HG03060 (cell line): ENCODE measurements at regions not wholly inside any gene's neighbourhood (a gene's known extent, or its start where the extent isn't known, plus 50 kb on each side); places are given as distances from the start of the nearest gene placed in this dataset.

Source experiments
- ATAC-seq: cut with Tn5 transposase; IDR thresholded peaks from one replicate; pipeline ENCODE4 v1.9.1; 2021; ENCODE audit warnings: low read depth, moderate number of reproducible peaks; ENCODE audit not compliant: unreplicated experiment

- ATAC-seq: no peak
Measured at GRCh38 chr20:20939006-20939405, 167.2 kb downstream of the LINC00237 start.

DNA sequence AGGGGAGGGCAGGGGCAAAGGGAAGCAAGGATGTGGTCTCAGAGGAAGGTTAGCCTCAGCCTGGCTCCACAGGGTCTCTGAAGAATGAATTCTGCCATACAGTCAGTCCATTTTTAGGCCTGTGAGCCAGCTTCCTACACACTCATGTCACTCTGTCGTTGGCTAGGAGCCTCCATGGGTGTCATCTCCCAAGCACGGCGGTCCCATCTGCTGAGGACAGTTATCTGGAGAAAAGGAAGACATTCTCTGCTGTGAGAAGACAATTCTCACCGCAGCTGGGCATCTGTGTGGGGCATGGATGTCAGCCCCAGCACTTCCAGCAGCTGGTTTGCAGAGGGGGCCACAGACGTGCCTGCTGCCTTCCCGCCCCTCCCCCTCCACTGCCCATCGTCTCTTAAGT is 167.6 kb downstream of the LINC00237 start:
- ATAC-seq: no peak

- ATAC-seq: no peak
Measured at GRCh38 chr20:20938131-20938530, 168.0 kb downstream of the LINC00237 start.

DNA sequence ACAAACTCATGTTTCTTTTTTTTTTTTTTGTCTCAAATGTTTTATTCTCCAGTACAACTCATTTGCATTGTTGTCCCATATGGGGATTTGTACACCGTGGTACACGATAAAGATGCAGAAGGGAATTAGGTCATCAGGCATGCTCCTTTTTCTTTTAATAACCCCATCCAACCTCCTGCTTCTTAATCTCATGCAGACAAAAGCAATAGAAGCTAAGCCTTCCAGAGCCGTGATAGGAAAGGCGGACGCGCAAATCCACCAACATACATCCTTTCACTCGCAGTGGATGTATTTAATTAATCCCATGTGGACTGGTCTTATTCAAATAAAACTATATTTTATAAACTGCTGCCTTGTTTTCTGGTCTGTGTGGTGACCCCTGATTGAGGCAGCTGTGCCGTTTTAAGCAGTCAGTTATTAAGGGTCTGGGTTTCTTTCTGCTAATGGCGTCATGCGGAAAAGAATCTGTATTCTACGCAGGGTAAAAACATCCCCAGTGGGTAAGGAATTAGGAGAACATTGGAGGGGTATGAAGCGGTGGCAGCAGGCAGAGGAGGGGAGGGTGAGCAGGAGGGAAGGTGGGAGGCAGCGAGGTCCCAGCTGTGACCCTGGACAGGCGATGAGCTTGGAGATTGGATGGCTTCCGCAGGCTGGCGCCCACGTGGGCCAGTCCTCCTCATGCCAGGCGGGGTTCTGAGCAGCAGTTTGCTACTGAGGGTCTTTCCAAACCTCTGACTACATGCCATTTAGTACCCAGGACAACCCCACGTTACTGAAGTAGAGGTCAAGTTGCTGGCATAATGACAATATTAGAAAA is 172.8 kb downstream of the LINC00237 start:
- ATAC-seq: no peak

DNA sequence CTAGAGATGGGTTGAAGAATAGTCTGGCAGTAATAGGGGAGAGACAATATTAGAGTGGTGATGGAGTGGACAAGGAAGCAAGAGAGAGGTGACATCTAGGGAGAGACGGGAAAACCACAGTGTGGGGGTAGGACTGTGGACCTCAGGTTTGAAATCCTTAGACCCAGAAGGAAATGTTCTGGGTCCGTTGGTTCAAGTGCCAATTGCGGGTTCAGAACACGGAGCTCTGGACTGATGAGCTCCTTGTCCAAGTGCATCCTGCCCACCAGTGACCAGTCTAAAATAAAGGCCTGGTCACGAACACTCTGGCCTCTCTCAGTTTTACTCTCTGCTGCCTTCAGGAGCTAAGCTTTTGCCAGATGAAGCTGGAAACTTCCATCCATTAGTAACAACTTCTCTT is 174.0 kb downstream of the LINC00237 start:
- no peak for ATAC-seq

DNA sequence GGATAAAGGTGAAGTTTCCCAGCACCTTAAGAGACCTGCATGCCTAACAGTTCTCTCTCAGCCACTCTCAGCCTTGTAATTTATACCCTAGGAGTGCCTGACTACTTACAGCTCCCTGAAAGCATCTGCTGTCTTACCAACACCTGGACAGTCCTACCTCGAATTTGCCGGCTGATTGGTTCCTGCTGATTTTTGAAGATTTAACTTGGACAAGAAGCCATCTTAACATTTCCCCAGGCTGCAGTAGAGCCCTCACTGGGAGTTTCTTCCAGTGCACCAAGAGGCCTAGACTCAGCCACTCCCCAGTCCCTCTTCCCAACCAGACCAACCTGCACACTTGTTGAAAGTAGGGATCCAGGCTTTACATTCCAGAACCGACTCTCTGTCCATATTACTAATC is 174.5 kb downstream of the LINC00237 start:
- ATAC-seq: no peak

- no peak for ATAC-seq
Measured at GRCh38 chr20:20931024-20931423, 175.1 kb downstream of the LINC00237 start.

DNA sequence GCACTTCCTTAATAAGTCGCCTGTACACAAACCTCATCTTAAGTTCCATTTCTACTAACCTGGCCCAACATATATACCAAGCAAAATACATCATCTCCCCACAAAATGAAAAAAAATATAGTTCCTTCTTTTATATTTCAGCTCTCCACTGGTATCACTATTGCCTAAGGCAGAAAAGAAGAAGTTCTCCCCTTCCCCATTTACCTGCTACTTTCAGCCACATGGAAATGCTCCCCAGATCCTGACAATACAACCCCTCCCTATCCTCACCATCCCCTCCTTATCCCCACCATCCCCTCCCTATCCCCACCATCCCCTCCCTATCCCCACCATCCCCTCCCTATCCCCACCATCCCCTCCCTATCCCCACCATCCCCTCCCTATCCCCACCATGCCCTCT is 175.7 kb downstream of the LINC00237 start:
- ATAC-seq: no peak

GRCh38 chr20:20929341-20929740 is 176.8 kb downstream of the LINC00237 start:
- ATAC-seq: no peak

GRCh38 chr20:20926222-20926905 is 179.8 kb downstream of the LINC00237 start:
- no peak for ATAC-seq

DNA sequence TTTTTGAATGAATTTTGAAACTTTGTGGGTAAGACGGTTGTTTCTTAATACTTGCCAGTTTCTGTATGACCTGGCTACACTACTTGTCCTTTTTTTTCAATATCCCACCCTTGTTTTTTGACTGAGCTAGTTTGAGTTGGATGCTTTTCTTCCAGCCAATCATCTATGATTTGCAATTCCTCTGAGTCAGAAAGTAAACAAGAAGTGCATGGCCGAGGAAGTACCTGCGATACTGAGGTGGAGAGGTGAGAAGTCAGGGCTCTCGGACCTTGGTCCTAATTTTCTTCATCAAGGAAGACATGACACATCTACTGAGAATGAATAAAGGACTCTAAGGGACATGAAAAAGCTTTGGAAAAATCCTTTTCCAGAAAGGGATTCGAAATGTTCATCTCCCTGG is 185.7 kb downstream of the LINC00237 start:
- ATAC-seq: no peak

DNA sequence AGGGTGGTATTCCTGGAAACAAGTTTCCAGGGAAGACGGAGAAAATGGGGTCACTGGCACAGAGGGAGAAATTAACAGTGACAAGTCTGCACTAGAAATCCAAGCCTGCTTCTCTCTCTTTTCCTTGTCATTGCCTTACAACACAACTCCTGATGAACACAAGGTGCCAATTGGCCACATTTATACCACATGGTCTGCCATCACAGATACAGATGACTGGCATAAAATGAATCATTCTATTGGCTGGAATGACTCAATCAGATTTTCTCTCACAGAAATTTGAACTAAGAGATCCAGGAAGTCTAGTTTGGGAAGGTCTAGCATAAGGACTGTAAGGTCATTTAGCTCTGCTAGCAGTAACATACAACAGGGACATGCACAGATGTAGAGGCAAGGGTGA is 190.3 kb downstream of the LINC00237 start:
- ATAC-seq: no peak

DNA sequence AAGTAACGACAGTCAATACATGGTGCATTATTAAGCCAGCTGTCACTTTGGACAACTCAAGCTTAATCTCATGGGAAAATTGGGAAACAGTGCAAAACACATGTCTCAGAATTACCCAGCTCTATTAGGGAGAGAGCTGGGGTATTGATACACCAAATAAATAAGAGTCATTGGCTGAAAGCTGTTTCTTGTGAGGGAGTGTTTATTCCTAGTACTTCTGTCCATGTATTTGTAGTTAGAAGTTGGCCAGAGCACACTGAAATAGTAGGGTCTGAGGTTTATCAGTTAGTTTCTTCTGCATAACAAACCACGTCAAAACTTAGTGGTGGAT is 192.0 kb upstream of the RALGAPA2 start:
- ATAC-seq: no peak

GRCh38 chr20:20903773-20904500 is 191.5 kb upstream of the RALGAPA2 start:
- ATAC-seq: no peak

DNA sequence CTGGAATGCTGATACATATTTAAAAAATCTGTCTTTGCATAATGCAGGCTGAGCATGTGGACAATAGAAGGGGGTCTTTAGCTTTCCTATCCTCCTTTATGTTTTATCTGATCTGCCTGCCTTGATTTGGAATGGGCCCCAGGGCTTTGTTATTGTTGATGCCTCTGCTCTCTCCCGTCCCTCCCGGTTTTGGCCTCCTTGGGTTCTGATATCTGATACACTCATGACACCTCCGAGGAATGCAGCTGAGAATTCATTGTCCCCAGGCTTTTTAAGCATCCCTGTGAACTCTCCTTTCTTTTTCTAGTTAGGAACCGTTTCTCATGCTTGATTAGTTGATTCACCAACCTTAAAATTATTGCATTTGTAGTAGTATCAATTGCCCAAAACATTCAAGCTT is 185.5 kb upstream of the RALGAPA2 start:
- no peak for ATAC-seq

- no peak for ATAC-seq
Measured at GRCh38 chr20:20897145-20897544, 184.7 kb upstream of the RALGAPA2 start.

GRCh38 chr20:20896606-20897005 is 184.2 kb upstream of the RALGAPA2 start:
- ATAC-seq: no peak

GRCh38 chr20:20895537-20895936 is 183.1 kb upstream of the RALGAPA2 start:
- ATAC-seq: no peak

- no peak for ATAC-seq
Measured at GRCh38 chr20:20894753-20895152, 182.3 kb upstream of the RALGAPA2 start.

GRCh38 chr20:20894280-20894679 is 181.8 kb upstream of the RALGAPA2 start:
- no peak for ATAC-seq

DNA sequence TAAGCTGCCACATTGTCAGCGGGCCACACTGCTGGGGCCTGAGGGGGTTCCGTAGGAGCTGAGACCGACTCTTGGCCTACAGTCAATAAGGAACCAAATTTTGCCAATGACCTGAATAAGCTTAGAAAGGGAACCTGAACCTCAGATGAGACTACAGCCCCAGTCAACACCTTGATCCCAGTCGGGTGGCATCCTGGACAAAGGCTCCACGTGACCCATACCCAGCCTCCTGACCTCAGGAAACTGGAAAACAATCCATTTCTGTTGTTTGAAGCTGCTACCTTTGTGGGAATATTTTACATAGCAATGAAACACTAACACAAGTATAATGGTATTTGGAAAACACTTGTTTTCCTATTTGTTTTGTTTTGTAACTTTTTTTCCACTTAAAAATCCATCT is 179.9 kb upstream of the RALGAPA2 start:
- no peak for ATAC-seq

DNA sequence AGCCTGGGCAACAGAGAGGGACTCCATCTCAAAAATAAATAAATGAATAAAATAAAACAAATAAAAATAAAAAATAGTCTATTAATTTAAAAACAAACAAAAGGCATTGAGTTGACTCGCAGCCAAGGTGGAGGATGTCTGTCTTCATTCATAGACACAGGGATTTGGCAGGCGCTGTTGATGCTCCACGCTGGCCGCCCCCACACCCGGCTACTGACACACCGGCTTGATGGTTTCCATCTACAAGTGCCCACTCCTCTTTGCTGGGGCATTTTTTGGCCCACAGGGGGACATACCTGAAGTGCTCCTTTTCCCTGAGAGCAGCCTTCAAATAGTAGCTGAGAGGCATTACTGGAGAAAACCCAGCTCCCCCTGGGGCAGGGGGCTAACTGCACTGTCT is 178.3 kb upstream of the RALGAPA2 start:
- ATAC-seq: no peak
